SK-N-MC (cell line): ENCODE measurements at regions not wholly inside any gene's neighbourhood (a gene's known extent, or its start where the extent isn't known, plus 50 kb on each side); places are given as distances from the start of the nearest gene placed in this dataset.

ENCODE experiments used
- EZH2 ChIP-seq: fragments of 200-600 bp; sonication (generic); IDR thresholded peaks from one replicate; pipeline ENCODE4 v1.6.1; 2017; ENCODE audit warnings: antibody characterized with exemption
- POLR2AphosphoS5 ChIP-seq: IDR thresholded peaks from 2 replicates; pipeline ENCODE4 v1.6.1; 2012; ENCODE audit warnings: mild to moderate bottlenecking, low read depth, low read length, borderline replicate concordance

GRCh38 chr9:30900706-30901105 lies 1483.7 kb upstream of the ACO1 start:
- TF ChIP-seq POLR2AphosphoS5 = no peak
- TF ChIP-seq EZH2 = no peak
